ENCODE measurements at regions not wholly inside any gene's neighbourhood (a gene's known extent, or its start where the extent isn't known, plus 50 kb on each side); places are given as distances from the start of the nearest gene placed in this dataset.

- no peak for TF ChIP-seq ZNF462 (CRISPR knock-in tag; IDR thresholded peaks at IDR 0.05)
- TF ChIP-seq JUNB (IDR thresholded peaks at IDR 0.05; ENCODE audit: unreplicated experiment): no peak
Measured at GRCh38 chr3:148238421-148238821, 459.3 kb upstream of the AGTR1 start (continued).

DNA sequence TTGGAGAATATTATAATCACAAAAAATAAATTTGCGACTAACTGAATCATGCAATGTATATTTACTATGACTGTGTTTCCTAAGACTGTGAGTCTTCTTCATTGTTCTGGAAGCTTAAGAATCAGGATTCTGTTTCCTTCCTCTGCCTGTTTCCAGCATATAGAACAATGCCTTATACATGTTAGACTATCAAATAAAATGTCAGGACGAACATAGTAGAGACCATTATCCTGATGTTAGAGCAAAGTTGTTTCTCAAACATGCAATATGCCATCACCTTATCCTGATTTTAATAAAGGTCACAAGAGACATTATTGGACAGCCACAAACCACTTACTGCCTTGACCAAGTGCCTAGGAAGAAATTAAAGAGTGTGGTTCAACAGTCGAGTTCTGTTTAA lies 457.4 kb upstream of the AGTR1 start:
- H3K4me3 Mint-ChIP-seq: no peak overlapping the region
- H3K27ac ChIP-seq (ENCODE audit: low read depth): no peak overlapping the region
- no peaks in the 10 kb centered on the region for H3K4me1 Mint-ChIP-seq
- no peaks in the 10 kb centered on the region for H3K9me3 Mint-ChIP-seq
- H3K27me3 Mint-ChIP-seq (ENCODE audit: insufficient read depth, low read depth, poor library complexity): no peaks in the 10 kb centered on the region
- H3K36me3 Mint-ChIP-seq (ENCODE audit: low read depth): no peaks in the 10 kb centered on the region
- H3K27ac Mint-ChIP-seq: no peak overlapping the region
- no peaks in the 10 kb centered on the region for H3K27me3 ChIP-seq (ENCODE audit: insufficient read depth)
- peaks cover 6% of the 10 kb centered on the region for H3K9me2 ChIP-seq (ENCODE audit: insufficient read depth)
- ATAC-seq (no peak), DNase-seq (ENCODE audit: low spot score) (no peak)
- no peaks in the 10 kb centered on the region for H3K36me3 ChIP-seq (ENCODE audit: insufficient read depth)
- no peak overlapping the region for H3K4me3 ChIP-seq
- H3K4me2 ChIP-seq: no peak overlapping the region
- no peaks in the 10 kb centered on the region for H3F3A ChIP-seq (replicated peaks; ENCODE audit: low read depth)
- no peak overlapping the region for H2AFZ ChIP-seq
- no peaks in the 10 kb centered on the region for H3K79me2 ChIP-seq (replicated peaks; ENCODE audit: insufficient read depth)
- no peaks in the 10 kb centered on the region for H3K4me1 ChIP-seq (ENCODE audit: insufficient read depth)
- no peaks in the 10 kb centered on the region for H4K20me1 ChIP-seq (replicated peaks; ENCODE audit: insufficient read depth)
- TF ChIP-seq POLR2AphosphoS5 (IDR thresholded peaks at IDR 0.05; ENCODE audit: low read depth): no peak
- TF ChIP-seq ZNF462 (CRISPR knock-in tag; IDR thresholded peaks at IDR 0.05): no peak
- no peak for TF ChIP-seq EZH2 (IDR thresholded peaks at IDR 0.05; ENCODE audit: low read depth, unreplicated experiment)
- TF ChIP-seq ETS1 (IDR thresholded peaks at IDR 0.05): no peak

All from GM23338 (cell line).